IPS DF 6.9 (cell line): ENCODE measurements at regions not wholly inside any gene's neighbourhood (a gene's known extent, or its start where the extent isn't known, plus 50 kb on each side); places are given as distances from the start of the nearest gene placed in this dataset.
A peak's percentile ranks its signal among the peaks of the same experiment; 100 is the strongest.
"Not testable (repeated sequence)": the region's sequence is repeated elsewhere in the genome, so short reads cannot be mapped to it uniquely, and the experiment has no call there.

Source experiments
- DNase-seq: peaks from one replicate; pipeline ENCODE4 v3.0.0-alpha.2; 2013; ENCODE audit warnings: low read depth, low spot score
- H3K27ac ChIP-seq: one replicate; pipeline ENCODE4 v1.5.1; 2013; ENCODE audit warnings: low read length, control low read depth
- H3K27me3 ChIP-seq: 2 replicates; pipeline ENCODE4 v1.6.1; 2013; ENCODE audit warnings: mild to moderate bottlenecking, low read length; ENCODE audit not compliant: control insufficient read depth, insufficient read depth
- H3K36me3 ChIP-seq: 2 replicates; pipeline ENCODE4 v1.6.1; 2013; ENCODE audit warnings: low read length; ENCODE audit not compliant: control insufficient read depth, insufficient read depth
- H3K4me1 ChIP-seq: 2 replicates; pipeline ENCODE4 v1.6.1; 2013; ENCODE audit warnings: low read length; ENCODE audit not compliant: control insufficient read depth, insufficient read depth
- H3K4me3 ChIP-seq: 2 replicates; pipeline ENCODE4 v1.5.1; 2013; ENCODE audit warnings: mild to moderate bottlenecking, low read length
- H3K9me3 ChIP-seq: 2 replicates; pipeline ENCODE4 v1.6.1; 2013; ENCODE audit warnings: low read length, inconsistent platforms; ENCODE audit not compliant: control insufficient read depth, insufficient read depth
- WGBS: extraction: QIAGEN DNeasy Blood & Tissue Kit; methylation state at CpG from one replicate; pipeline ENCODE4 v1.1.7; 2013; ENCODE audit warnings: mixed read lengths, missing lambda C conversion rate; ENCODE audit not compliant: insufficient read length, insufficient coverage; 5-methylcytosine and 5-hydroxymethylcytosine counted together

DNA sequence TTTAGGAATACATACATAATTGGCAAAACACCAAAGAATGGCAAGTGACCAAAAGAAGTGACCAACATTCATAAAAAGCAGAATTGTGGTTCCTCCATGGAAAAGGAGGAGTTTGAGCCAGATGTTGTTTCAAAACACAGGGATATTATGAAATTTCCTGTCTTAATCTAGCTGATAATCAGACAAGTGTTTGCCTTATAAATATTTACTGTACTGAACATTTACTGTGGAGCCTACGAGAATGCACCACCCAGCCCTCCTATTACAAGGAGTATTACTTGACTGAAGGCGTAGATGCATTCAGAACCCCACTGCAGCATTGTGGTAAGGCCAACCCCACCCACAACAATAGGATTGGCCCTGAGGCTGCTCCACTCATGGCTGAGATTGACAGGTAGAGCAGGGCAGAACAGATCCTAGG is 118.9 kb downstream of the AKR1D1 start:
- WGBS: no CpG with 5 or more reads among the region's 2 CpGs
- no peak for DNase-seq
- H3K4me3 ChIP-seq: no peak overlapping the region
- H3K36me3 ChIP-seq: no peaks in the 10 kb centered on the region
- H3K27me3 ChIP-seq: no peaks in the 10 kb centered on the region
- H3K27ac ChIP-seq: no peak overlapping the region
- no peaks in the 10 kb centered on the region for H3K4me1 ChIP-seq
- H3K9me3 ChIP-seq: no peaks in the 10 kb centered on the region

DNA sequence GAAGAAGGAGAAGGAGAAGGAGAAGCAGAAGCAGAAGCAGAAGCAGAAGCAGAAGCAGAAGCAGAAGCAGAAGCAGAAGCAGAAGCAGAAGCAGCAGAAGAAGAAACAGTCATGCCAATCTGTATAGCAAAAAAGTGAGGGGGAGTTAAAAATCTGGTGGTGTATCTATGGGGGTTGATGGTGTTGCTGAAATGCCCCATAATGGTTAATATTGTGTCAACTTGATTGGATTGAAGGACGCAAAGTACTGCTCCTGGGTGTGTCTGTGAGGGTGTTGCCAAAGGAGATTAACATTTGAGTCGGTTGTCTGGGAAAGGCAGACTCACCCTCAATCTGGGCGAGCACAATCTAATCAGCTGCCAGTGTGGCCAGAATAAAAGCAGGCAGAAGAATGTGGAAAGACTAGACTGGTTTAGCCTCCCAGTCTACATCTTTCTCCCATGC is 120.3 kb downstream of the AKR1D1 start:
- not testable (repeated sequence) for H3K27ac ChIP-seq, H3K4me1 ChIP-seq, H3K4me3 ChIP-seq, DNase-seq, H3K9me3 ChIP-seq, H3K36me3 ChIP-seq, H3K27me3 ChIP-seq
- WGBS: no CpG with 5 or more reads among the region's 3 CpGs

DNA sequence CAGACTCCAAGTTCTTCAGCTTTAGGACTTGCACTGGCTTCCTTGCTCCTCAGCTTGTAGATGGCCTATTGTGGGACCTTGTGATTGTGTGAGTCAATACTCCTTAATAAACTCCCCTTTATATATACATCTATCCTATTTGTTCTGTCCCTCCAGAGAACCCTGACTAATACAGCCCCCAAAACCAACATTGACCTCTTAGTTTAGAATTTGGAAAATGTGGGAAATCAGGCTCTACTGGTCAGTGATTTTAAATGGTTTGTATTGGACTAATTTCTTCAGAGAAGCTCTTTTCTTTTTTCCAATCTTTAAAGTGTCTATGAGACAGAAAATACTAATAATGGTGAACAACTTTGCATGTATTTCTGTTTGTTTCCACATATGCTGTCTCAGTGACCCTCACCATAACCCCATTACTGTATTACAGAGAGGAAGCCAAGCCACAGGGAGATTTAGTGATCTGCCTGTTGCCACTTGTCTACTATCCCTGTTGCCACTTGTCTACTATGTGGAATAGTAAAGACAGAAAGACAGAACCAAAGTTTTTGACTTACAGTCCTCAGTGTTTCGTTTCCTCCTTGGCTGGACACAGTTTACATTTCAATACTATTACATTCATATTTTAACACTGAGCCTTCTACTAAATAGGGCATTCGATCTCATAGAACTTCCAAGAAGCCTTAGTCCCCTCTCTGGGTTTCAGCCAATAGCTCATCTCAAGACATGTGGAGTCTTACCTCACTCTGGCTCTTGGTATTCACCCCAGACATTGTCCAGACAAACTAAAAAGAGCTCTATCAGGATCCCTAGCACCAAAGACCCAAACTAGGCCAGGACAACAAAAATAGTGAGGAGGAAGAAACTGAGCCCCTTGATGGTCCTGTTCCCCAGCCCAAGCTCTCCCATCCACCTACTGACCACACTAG is 121.0 kb downstream of the AKR1D1 start:
- Histone ChIP-seq H3K27ac (no peak overlapping the region), H3K4me1 (no peaks in the 10 kb centered on the region), H3K9me3 (no peaks in the 10 kb centered on the region), H3K36me3 (no peaks in the 10 kb centered on the region), H3K27me3 (no peaks in the 10 kb centered on the region), H3K4me3 (no peak overlapping the region)
- no peak for DNase-seq
- no CpG with 5 or more reads among the region's 2 CpGs for WGBS

DNA sequence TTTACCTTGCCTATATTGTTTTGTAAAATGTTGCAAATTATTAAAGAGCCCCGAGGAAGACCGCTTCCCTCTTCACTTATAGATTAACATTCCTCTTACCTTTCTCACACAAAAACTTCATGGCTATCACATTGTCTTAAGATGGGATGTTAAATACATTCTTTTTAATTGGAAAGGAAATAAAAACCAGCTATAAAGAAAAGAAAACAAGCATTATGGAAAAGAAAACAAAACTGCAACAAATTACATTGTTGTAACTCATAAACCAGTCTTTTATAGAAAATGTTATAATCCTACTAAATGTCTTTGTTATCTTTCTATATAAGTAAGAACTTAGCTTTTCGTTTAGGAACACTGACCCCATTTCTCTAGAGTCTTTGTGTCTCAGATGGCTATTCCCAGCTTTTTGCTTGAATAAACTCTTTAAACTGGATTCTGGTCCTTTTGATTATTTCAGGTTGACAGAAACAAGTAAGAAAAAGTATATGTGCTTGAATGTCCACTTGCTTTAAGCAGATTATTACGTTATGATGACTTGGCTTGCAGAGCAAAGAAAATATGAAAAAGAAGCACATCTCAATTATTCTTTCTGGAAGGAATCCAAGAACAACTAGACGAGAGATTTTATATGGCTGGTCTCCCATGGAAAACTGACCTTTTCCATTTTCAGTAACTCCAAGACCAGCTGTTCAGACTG is 128.2 kb downstream of the AKR1D1 start:
- Histone ChIP-seq H3K27ac (no peak overlapping the region), H3K4me1 (peaks cover 8% of the 10 kb centered on the region; the same call in 1 of the 2 replicates), H3K27me3 (no peaks in the 10 kb centered on the region), H3K4me3 (no peak overlapping the region), H3K9me3 (no peaks in the 10 kb centered on the region), H3K36me3 (no peaks in the 10 kb centered on the region)
- no peak for DNase-seq
- WGBS: no CpG with 5 or more reads among the region's 5 CpGs

DNA sequence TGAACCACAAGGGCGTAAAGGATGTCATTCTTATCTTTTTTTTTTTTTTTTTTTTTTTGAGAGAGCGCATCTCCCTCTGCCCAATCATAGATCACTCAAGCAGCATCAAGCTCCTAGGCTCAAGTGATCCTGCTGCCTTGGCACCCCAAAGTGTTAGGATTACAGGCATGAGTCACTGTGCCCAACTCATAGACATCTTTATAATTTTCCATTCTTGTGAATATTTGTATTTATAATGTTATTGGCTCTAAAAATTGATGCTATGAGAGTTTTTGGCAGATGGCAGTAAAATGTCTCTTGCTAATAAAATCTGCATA is 128.7 kb downstream of the AKR1D1 start:
- no CpG with 5 or more reads among the region's 2 CpGs for WGBS
- no peak overlapping the region for H3K4me3 ChIP-seq
- H3K9me3 ChIP-seq: no peaks in the 10 kb centered on the region
- no peak overlapping the region for H3K27ac ChIP-seq
- no peak for DNase-seq
- H3K4me1 ChIP-seq: peaks cover 9% of the 10 kb centered on the region; the same call in 1 of the 2 replicates
- H3K27me3 ChIP-seq: no peaks in the 10 kb centered on the region
- H3K36me3 ChIP-seq: no peaks in the 10 kb centered on the region

DNA sequence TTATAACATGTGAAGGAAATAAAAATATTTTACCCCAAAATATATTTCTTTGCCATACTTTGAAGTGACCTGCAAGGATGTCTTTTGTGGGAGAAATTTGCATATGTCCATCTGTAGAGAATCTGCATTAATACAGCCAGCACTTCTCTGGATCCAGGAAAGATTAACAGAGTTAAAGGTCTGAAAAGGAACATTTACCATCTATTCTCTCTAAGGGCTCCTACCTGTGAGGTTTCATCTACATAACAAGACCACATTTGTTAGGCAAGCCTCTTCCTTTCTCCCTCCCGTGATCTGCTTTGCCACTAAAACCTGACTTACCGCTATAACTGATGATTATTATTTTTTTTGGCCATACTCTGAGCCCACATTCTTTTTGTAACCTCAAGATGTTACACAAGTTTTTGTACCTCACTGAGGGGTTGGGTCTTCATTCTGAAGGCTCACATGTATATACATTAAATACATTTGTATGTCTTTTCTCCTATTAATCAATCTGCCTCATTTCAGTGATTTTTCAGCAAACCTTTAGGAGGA is 129.4 kb downstream of the AKR1D1 start:
- no peaks in the 10 kb centered on the region for H3K36me3 ChIP-seq
- DNase-seq: peak; percentile 71
- no peaks in the 10 kb centered on the region for H3K9me3 ChIP-seq
- no peaks in the 10 kb centered on the region for H3K27me3 ChIP-seq
- peaks cover 9% of the 10 kb centered on the region; the same call in 1 of the 2 replicates for H3K4me1 ChIP-seq
- H3K27ac ChIP-seq: no peak overlapping the region
- H3K4me3 ChIP-seq: no peak overlapping the region
- WGBS: no CpG with 5 or more reads among the region's 2 CpGs

DNA sequence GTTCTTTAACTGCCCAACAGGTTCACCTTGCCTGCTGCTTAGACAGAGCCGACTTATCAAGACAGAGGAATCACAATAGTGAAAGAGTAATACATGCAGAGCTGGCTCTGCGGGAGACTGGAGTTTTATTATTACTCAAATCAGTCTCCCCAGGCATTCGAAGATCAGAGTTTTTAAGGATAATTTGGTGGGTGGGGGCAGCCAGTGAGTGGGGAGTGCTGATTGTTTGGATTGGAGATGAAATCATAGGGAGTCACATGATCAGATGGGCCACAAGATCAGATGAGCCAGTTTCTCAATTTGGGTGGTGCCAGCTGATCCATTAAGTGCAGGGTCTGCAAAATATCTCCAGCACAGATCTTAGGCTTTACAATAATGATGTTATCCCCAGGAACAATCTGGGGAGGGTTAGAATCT is 131.3 kb downstream of the AKR1D1 start:
- no peaks in the 10 kb centered on the region for H3K9me3 ChIP-seq
- no peak overlapping the region for H3K4me3 ChIP-seq
- no peak overlapping the region for H3K27ac ChIP-seq
- H3K4me1 ChIP-seq: peaks cover 9% of the 10 kb centered on the region; the same call in 1 of the 2 replicates
- no peaks in the 10 kb centered on the region for H3K27me3 ChIP-seq
- no CpG with 5 or more reads among the region's 3 CpGs for WGBS
- H3K36me3 ChIP-seq: no peaks in the 10 kb centered on the region
- DNase-seq: no peak

DNA sequence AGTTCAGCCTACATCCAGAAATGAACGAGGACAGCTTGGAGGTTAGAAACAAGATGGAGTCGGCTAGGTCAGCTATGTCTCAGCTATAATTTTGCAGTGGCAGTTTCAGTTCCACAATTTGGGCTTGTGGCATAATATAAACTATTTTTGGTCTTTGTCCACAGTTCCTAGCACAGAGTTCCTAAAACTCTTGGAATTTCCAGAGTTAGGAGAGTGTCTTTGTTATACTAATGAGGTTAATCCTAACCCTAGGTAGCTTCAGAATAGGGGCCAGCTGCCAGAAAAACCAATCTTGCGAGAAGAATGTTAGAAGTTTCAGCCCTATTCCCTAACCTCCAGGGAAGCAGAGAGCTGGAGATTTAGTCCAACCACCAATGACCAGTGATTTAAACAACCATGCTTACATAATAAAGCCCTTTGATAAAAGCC is 131.9 kb downstream of the AKR1D1 start:
- Histone ChIP-seq H3K4me3 (no peak overlapping the region), H3K4me1 (peaks cover 9% of the 10 kb centered on the region; the same call in 1 of the 2 replicates), H3K27ac (peak overlapping the region; percentile 81), H3K36me3 (no peaks in the 10 kb centered on the region), H3K27me3 (no peaks in the 10 kb centered on the region), H3K9me3 (no peaks in the 10 kb centered on the region)
- no CpG with 5 or more reads among the region's 3 CpGs for WGBS
- no peak for DNase-seq

DNA sequence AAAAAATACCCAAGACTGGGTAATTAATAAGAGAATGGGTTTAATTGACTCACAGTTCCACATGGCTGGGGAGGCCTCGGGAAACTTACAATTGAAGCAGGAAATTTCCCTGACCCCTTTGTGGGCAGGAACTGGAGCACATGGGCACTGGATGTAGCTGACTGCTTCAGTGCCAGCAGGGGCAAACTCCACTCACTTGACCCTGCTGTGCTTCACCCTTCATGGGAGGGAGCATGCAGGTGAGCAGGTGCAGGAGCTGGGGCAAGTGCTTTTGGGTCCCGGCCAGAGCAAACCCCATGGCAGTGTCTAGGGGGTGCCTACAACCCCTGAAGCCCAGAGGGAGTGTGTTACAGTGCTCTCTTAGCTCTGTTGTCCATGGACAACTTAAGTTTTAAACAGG is 132.6 kb downstream of the AKR1D1 start:
- Histone ChIP-seq H3K27ac (peak overlapping the region; percentile 81), H3K4me3 (no peak overlapping the region), H3K4me1 (peaks cover 6% of the 10 kb centered on the region; the same call in 1 of the 2 replicates), H3K9me3 (no peaks in the 10 kb centered on the region), H3K36me3 (no peaks in the 10 kb centered on the region), H3K27me3 (no peaks in the 10 kb centered on the region)
- DNase-seq: no peak
- no CpG with 5 or more reads among the region's 2 CpGs for WGBS

DNA sequence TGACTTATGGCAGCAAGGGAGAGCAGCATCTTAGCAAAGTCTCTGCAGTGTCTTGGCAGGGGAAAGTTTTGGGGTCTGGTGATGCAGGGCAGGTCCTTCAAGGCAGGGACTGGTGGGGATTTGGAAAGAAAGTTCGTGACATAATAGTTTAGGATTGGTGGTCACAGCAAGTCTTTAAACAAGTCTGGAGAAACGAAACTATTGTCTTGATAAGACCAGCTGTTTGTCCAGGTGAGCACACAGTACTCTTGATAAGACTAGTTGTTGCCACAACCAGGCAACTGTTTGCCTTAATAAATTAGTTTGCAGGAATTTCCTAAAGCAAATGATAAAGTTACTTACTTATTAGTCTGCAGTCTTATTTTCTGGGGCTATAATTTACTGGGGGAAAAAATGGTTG is 136.1 kb downstream of the AKR1D1 start:
- no peaks in the 10 kb centered on the region for H3K27me3 ChIP-seq
- no CpG with 5 or more reads among the region's 2 CpGs for WGBS

More for the DNA sequence above, 136.1 kb downstream of the AKR1D1 start:
- no peak for DNase-seq
- Histone ChIP-seq H3K4me1 (peaks cover 6% of the 10 kb centered on the region; the same call in 1 of the 2 replicates), H3K36me3 (no peaks in the 10 kb centered on the region), H3K4me3 (no peak overlapping the region), H3K27ac (no peak overlapping the region), H3K9me3 (no peaks in the 10 kb centered on the region)
